ENCODE measurements at regions not wholly inside any gene's neighbourhood (a gene's known extent, or its start where the extent isn't known, plus 50 kb on each side); places are given as distances from the start of the nearest gene placed in this dataset.

- 56 to 78% (median 69%) methylated on average over 6 of the region's 6 CpGs for WGBS, 3 donors
- no peaks in the 10 kb centered on the region for H3K4me1 ChIP-seq (ENCODE audit: control insufficient read depth in 3 of 3, insufficient read depth in 2 of 3, low read depth in 1 of 3, low read length in 2 of 3)
- no peaks in the 10 kb centered on the region for H3K27me3 ChIP-seq (ENCODE audit: control insufficient read depth in 3 of 3, insufficient read depth in 3 of 3, low read length in 3 of 3)
- no peak overlapping the region for H3K27ac ChIP-seq (ENCODE audit: low read depth in 1 of 3, low read length in 2 of 3)
- H3K36me3 ChIP-seq (ENCODE audit: control insufficient read depth in 3 of 3, insufficient read depth in 2 of 3, low read depth in 1 of 3, low read length in 3 of 3) = no peaks in the 10 kb centered on the region
- peak in 1 of 2 donors; percentile 13 for DNase-seq
- no peak for FAIRE-seq
- no peaks in the 10 kb centered on the region for H3K9me3 ChIP-seq (ENCODE audit: control insufficient read depth in 2 of 2, insufficient read depth in 1 of 2, low read depth in 1 of 2, low read length in 1 of 2)
- H3K4me3 ChIP-seq (ENCODE audit: low read depth in 1 of 3, low read length in 3 of 3) = no peak overlapping the region
These were observed 93.7 kb downstream of the DYNAP start for GRCh38 chr18:54684784-54685183.

- Histone ChIP-seq H3K4me3 (ENCODE audit: low read depth in 1 of 3, low read length in 3 of 3) (no peak overlapping the region), H3K36me3 (ENCODE audit: control insufficient read depth in 3 of 3, insufficient read depth in 2 of 3, low read depth in 1 of 3, low read length in 3 of 3) (no peaks in the 10 kb centered on the region), H3K4me1 (ENCODE audit: control insufficient read depth in 3 of 3, insufficient read depth in 2 of 3, low read depth in 1 of 3, low read length in 2 of 3) (no peaks in the 10 kb centered on the region), H3K9me3 (ENCODE audit: control insufficient read depth in 2 of 2, insufficient read depth in 1 of 2, low read depth in 1 of 2, low read length in 1 of 2) (no peaks in the 10 kb centered on the region), H3K27ac (ENCODE audit: low read depth in 1 of 3, low read length in 2 of 3) (no peak overlapping the region), H3K27me3 (ENCODE audit: control insufficient read depth in 3 of 3, insufficient read depth in 3 of 3, low read length in 3 of 3) (no peaks in the 10 kb centered on the region)
- 76 to 87% (median 78%) methylated on average over 2 of the region's 2 CpGs for WGBS, 3 donors
- DNase-seq = no peak
- peak; percentile 15 for FAIRE-seq
These were observed 98.3 kb downstream of the DYNAP start for GRCh38 chr18:54689319-54689718.

GRCh38 chr18:54690198-54690597 is 99.2 kb downstream of the DYNAP start:
- Histone ChIP-seq H3K27me3 (ENCODE audit: control insufficient read depth in 3 of 3, insufficient read depth in 3 of 3, low read length in 3 of 3) (no peaks in the 10 kb centered on the region), H3K27ac (ENCODE audit: low read depth in 1 of 3, low read length in 2 of 3) (no peak overlapping the region), H3K4me1 (ENCODE audit: control insufficient read depth in 3 of 3, insufficient read depth in 2 of 3, low read depth in 1 of 3, low read length in 2 of 3) (no peaks in the 10 kb centered on the region), H3K4me3 (ENCODE audit: low read depth in 1 of 3, low read length in 3 of 3) (no peak overlapping the region), H3K36me3 (ENCODE audit: control insufficient read depth in 3 of 3, insufficient read depth in 2 of 3, low read depth in 1 of 3, low read length in 3 of 3) (no peaks in the 10 kb centered on the region), H3K9me3 (ENCODE audit: control insufficient read depth in 2 of 2, insufficient read depth in 1 of 2, low read depth in 1 of 2, low read length in 1 of 2) (no peaks in the 10 kb centered on the region)
- no peak for FAIRE-seq
- 42 to 50% (median 48%) methylated on average over 5 of the region's 5 CpGs for whole genome bisulfite sequencing, 3 donors
- DNase-seq = no peak

- no peak for DNase-seq
- no peak overlapping the region for H3K27ac ChIP-seq (ENCODE audit: low read depth in 1 of 3, low read length in 2 of 3)
- H3K4me3 ChIP-seq (ENCODE audit: low read depth in 1 of 3, low read length in 3 of 3) = no peak overlapping the region
- H3K27me3 ChIP-seq (ENCODE audit: control insufficient read depth in 3 of 3, insufficient read depth in 3 of 3, low read length in 3 of 3) = no peaks in the 10 kb centered on the region
- no peak for FAIRE-seq
- H3K9me3 ChIP-seq (ENCODE audit: control insufficient read depth in 2 of 2, insufficient read depth in 1 of 2, low read depth in 1 of 2, low read length in 1 of 2) = no peaks in the 10 kb centered on the region
- H3K4me1 ChIP-seq (ENCODE audit: control insufficient read depth in 3 of 3, insufficient read depth in 2 of 3, low read depth in 1 of 3, low read length in 2 of 3) = no peaks in the 10 kb centered on the region
- H3K36me3 ChIP-seq (ENCODE audit: control insufficient read depth in 3 of 3, insufficient read depth in 2 of 3, low read depth in 1 of 3, low read length in 3 of 3) = no peaks in the 10 kb centered on the region
- 59 to 88% (median 85%) methylated on average over 1 of the region's 1 CpG for WGBS, 3 donors
These were observed 101.4 kb downstream of the DYNAP start for GRCh38 chr18:54692463-54692862.

- Histone ChIP-seq H3K27me3 (ENCODE audit: control insufficient read depth in 3 of 3, insufficient read depth in 3 of 3, low read length in 3 of 3) (no peaks in the 10 kb centered on the region), H3K36me3 (ENCODE audit: control insufficient read depth in 3 of 3, insufficient read depth in 2 of 3, low read depth in 1 of 3, low read length in 3 of 3) (no peaks in the 10 kb centered on the region), H3K4me3 (ENCODE audit: low read depth in 1 of 3, low read length in 3 of 3) (no peak overlapping the region), H3K27ac (ENCODE audit: low read depth in 1 of 3, low read length in 2 of 3) (no peak overlapping the region), H3K4me1 (ENCODE audit: control insufficient read depth in 3 of 3, insufficient read depth in 2 of 3, low read depth in 1 of 3, low read length in 2 of 3) (no peaks in the 10 kb centered on the region), H3K9me3 (ENCODE audit: control insufficient read depth in 2 of 2, insufficient read depth in 1 of 2, low read depth in 1 of 2, low read length in 1 of 2) (no peaks in the 10 kb centered on the region)
- FAIRE-seq = no peak
- WGBS, 3 donors = 65 to 70% (median 67%) methylated on average over 4 of the region's 4 CpGs
- no peak for DNase-seq
These were observed 105.7 kb downstream of the DYNAP start for GRCh38 chr18:54696616-54697293.

- FAIRE-seq = no peak
- WGBS, 3 donors = 33 to 52% (median 48%) methylated on average over 1 of the region's 1 CpG
- H3K27me3 ChIP-seq (ENCODE audit: control insufficient read depth in 3 of 3, insufficient read depth in 3 of 3, low read length in 3 of 3) = no peaks in the 10 kb centered on the region
- no peaks in the 10 kb centered on the region for H3K4me1 ChIP-seq (ENCODE audit: control insufficient read depth in 3 of 3, insufficient read depth in 2 of 3, low read depth in 1 of 3, low read length in 2 of 3)
- no peak overlapping the region for H3K27ac ChIP-seq (ENCODE audit: low read depth in 1 of 3, low read length in 2 of 3)
- no peaks in the 10 kb centered on the region for H3K9me3 ChIP-seq (ENCODE audit: control insufficient read depth in 2 of 2, insufficient read depth in 1 of 2, low read depth in 1 of 2, low read length in 1 of 2)
- DNase-seq = no peak
- no peaks in the 10 kb centered on the region for H3K36me3 ChIP-seq (ENCODE audit: control insufficient read depth in 3 of 3, insufficient read depth in 2 of 3, low read depth in 1 of 3, low read length in 3 of 3)
- H3K4me3 ChIP-seq (ENCODE audit: low read depth in 1 of 3, low read length in 3 of 3) = no peak overlapping the region
These were observed 109.5 kb downstream of the DYNAP start for GRCh38 chr18:54700580-54700979.

- WGBS, 3 donors = 62 to 70% (median 64%) methylated on average over 1 of the region's 1 CpG
- DNase-seq (no peak), FAIRE-seq (no peak)
- Histone ChIP-seq H3K4me3 (ENCODE audit: low read depth in 1 of 3, low read length in 3 of 3) (no peak overlapping the region), H3K9me3 (ENCODE audit: control insufficient read depth in 2 of 2, insufficient read depth in 1 of 2, low read depth in 1 of 2, low read length in 1 of 2) (no peaks in the 10 kb centered on the region), H3K36me3 (ENCODE audit: control insufficient read depth in 3 of 3, insufficient read depth in 2 of 3, low read depth in 1 of 3, low read length in 3 of 3) (no peaks in the 10 kb centered on the region), H3K4me1 (ENCODE audit: control insufficient read depth in 3 of 3, insufficient read depth in 2 of 3, low read depth in 1 of 3, low read length in 2 of 3) (no peaks in the 10 kb centered on the region), H3K27me3 (ENCODE audit: control insufficient read depth in 3 of 3, insufficient read depth in 3 of 3, low read length in 3 of 3) (no peaks in the 10 kb centered on the region), H3K27ac (ENCODE audit: low read depth in 1 of 3, low read length in 2 of 3) (no peak overlapping the region)
These were observed 111.6 kb downstream of the DYNAP start for GRCh38 chr18:54702686-54703085.

- DNase-seq = peak in 1 of 2 donors; percentile 10
- no peak for FAIRE-seq
These were observed 118.0 kb upstream of the RAB27B start for GRCh38 chr18:54710074-54710899.

More at GRCh38 chr18:54710074-54710899, 118.0 kb upstream of the RAB27B start:
- 63 to 85% (median 73%) methylated on average over 8 of the region's 8 CpGs for WGBS, 3 donors
- H3K36me3 ChIP-seq (ENCODE audit: control insufficient read depth in 3 of 3, insufficient read depth in 2 of 3, low read depth in 1 of 3, low read length in 3 of 3) = no peaks in the 10 kb centered on the region
- no peaks in the 10 kb centered on the region for H3K9me3 ChIP-seq (ENCODE audit: control insufficient read depth in 2 of 2, insufficient read depth in 1 of 2, low read depth in 1 of 2, low read length in 1 of 2)
- no peak overlapping the region for H3K4me3 ChIP-seq (ENCODE audit: low read depth in 1 of 3, low read length in 3 of 3)
- no peaks in the 10 kb centered on the region for H3K4me1 ChIP-seq (ENCODE audit: control insufficient read depth in 3 of 3, insufficient read depth in 2 of 3, low read depth in 1 of 3, low read length in 2 of 3)
- H3K27me3 ChIP-seq (ENCODE audit: control insufficient read depth in 3 of 3, insufficient read depth in 3 of 3, low read length in 3 of 3) = no peaks in the 10 kb centered on the region
- no peak overlapping the region for H3K27ac ChIP-seq (ENCODE audit: low read depth in 1 of 3, low read length in 2 of 3)
